ENCODE measurements at regions not wholly inside any gene's neighbourhood (a gene's known extent, or its start where the extent isn't known, plus 50 kb on each side); places are given as distances from the start of the nearest gene placed in this dataset.

DNA sequence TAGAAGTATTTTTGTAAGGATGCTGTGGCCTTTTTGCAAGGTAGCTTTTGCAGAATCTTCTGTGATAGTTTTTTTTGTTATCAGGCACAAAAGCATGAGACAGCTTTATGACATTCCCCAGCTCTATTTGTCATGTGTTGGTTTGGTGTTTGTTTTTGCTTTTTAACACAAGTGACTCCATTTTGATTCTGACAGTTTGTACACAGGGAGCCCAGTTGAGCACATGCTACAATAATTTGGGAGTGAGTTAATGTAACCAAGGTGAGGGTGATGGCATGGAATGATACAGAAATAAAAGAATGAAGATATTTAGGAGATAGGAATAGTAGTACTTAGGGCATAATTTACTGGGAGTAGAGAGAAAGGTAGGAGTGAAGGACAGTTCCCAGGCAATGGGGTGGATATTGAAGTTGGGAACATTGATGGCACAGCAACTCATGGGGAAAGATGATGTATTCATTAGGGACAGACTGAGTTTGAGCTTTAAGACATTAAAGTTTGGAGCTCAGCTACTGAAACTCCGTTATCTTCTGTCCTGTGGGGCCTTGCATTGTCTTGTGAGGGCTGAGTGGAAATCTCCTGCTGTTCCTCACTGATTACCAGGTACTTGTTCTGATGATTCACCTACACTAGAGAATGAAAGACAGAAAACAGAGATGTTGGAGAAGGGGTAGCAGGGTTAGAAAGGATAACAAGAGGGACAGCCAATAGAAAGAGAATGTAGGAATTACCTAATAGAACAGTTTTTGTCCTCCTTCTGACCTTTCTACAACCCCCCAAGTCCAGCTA is 88.3 kb upstream of the CCDC112 start:
- no peaks in the 10 kb centered on the region for H3K9me3 Mint-ChIP-seq
- no peak for DNase-seq
- H3K4me1 Mint-ChIP-seq (ENCODE audit: low read depth), result peaks cover 30% of the 10 kb centered on the region
- H3K27me3 Mint-ChIP-seq (ENCODE audit: insufficient read depth), result no peaks in the 10 kb centered on the region
- H3K27ac Mint-ChIP-seq, result no peak overlapping the region
- TF ChIP-seq, protein P1, sequence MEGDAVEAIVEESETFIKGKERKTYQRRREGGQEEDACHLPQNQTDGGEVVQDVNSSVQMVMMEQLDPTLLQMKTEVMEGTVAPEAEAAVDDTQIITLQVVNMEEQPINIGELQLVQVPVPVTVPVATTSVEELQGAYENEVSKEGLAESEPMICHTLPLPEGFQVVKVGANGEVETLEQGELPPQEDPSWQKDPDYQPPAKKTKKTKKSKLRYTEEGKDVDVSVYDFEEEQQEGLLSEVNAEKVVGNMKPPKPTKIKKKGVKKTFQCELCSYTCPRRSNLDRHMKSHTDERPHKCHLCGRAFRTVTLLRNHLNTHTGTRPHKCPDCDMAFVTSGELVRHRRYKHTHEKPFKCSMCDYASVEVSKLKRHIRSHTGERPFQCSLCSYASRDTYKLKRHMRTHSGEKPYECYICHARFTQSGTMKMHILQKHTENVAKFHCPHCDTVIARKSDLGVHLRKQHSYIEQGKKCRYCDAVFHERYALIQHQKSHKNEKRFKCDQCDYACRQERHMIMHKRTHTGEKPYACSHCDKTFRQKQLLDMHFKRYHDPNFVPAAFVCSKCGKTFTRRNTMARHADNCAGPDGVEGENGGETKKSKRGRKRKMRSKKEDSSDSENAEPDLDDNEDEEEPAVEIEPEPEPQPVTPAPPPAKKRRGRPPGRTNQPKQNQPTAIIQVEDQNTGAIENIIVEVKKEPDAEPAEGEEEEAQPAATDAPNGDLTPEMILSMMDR (IDR thresholded peaks at IDR 0.05), result no peak
- H3K4me3 Mint-ChIP-seq, result no peak overlapping the region
- no peaks in the 10 kb centered on the region for H3K36me3 Mint-ChIP-seq (ENCODE audit: low read depth)

GRCh38 chr5:115382989-115383388 is 86.5 kb upstream of the CCDC112 start:
- Mint-ChIP-seq H3K27me3 (ENCODE audit: insufficient read depth) (no peaks in the 10 kb centered on the region), H3K27ac (no peak overlapping the region), H3K4me3 (no peak overlapping the region), H3K36me3 (ENCODE audit: low read depth) (no peaks in the 10 kb centered on the region), H3K4me1 (ENCODE audit: low read depth) (peaks cover 37% of the 10 kb centered on the region), H3K9me3 (no peaks in the 10 kb centered on the region)
- TF ChIP-seq, protein P1 (IDR thresholded peaks at IDR 0.05), result no peak
- no peak for DNase-seq

DNA sequence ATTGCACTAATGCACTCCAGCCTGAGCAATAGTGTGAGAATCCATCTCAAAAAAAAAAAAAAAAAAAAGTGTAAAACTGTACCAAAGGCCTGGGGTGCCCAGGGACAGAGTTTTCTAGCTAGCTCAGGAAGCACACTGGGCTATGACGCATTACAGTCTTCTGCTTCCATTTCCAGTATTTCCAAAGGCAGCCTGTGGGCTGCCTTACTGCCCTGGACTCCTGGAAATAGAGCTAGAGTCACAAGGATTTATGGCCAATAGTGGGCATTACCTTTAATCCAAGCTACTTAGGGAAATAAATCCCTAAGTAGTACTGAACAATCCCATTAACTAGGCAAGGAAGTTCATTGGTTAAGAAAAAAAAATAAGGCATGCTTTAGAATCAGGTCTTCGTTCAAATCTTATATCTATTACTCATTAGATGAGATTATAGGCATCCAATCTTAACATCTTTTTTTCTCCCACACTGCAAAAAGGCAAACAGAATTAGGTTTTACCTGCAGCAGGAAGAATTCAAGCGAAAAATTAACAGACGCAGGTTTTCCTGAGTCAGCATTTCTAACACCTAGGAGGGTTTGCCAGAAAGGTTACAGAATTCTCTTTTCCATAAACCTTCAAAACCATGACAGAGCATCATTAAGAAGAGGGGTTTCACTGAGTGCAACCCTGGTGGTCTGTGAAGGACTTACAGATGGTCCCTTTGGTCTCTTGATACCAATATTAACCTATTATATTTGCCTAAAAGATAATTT is 85.6 kb upstream of the CCDC112 start:
- H3K4me3 Mint-ChIP-seq, result no peak overlapping the region; the same call in 1 of the 2 replicates
- no peaks in the 10 kb centered on the region for H3K9me3 Mint-ChIP-seq
- TF ChIP-seq, protein P1 (IDR thresholded peaks at IDR 0.05), result no peak; the same call in 1 of the 2 replicates
- no peaks in the 10 kb centered on the region for H3K27me3 Mint-ChIP-seq (ENCODE audit: insufficient read depth)
- no peak for DNase-seq
- peaks cover 46% of the 10 kb centered on the region for H3K4me1 Mint-ChIP-seq (ENCODE audit: low read depth)
- no peak overlapping the region; the same call in 1 of the 2 replicates for H3K27ac Mint-ChIP-seq
- H3K36me3 Mint-ChIP-seq (ENCODE audit: low read depth), result no peaks in the 10 kb centered on the region

DNA sequence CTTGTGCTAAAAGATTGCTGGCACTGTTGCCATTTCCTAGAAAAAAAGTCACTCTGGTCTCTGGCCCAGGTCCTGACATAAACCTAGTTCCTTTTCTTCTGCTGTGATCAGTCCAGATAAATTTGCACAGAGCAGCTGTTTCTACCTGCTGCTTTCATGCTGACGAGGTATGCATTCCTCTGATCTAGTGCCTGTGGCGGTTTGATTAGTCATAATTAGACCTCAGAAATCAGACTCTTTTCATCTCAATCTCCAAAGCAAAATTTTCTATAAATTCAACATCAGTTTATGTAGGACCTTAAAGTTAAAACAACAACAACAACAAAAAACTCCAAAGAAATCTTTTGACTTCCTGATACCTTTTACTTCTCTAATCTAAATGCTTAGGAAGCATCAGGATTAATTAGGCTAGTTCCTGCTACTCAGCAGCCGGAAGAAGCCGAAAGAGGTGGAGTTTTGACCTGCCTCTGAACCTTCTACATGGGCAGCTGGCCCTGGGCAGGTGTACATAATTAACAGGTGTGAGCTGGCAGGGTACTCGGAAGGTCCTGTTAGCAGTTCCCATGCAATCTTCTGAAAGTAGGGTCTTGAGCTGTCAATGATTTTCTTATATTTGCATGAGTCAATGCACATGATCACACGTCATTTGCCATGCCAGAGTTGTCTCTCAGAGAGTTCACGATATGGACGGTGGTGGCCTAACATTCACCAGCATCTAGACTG is 83.3 kb upstream of the CCDC112 start:
- H3K4me3 Mint-ChIP-seq, result no peak overlapping the region
- no peaks in the 10 kb centered on the region for H3K27me3 Mint-ChIP-seq (ENCODE audit: insufficient read depth)
- H3K9me3 Mint-ChIP-seq, result no peaks in the 10 kb centered on the region
- no peaks in the 10 kb centered on the region for H3K36me3 Mint-ChIP-seq (ENCODE audit: low read depth)
- TF ChIP-seq, protein P1 (IDR thresholded peaks at IDR 0.05), result no peak
- peaks cover 52% of the 10 kb centered on the region for H3K4me1 Mint-ChIP-seq (ENCODE audit: low read depth)
- DNase-seq, result no peak
- no peak overlapping the region for H3K27ac Mint-ChIP-seq

GRCh38 chr5:115378754-115379153 is 82.3 kb upstream of the CCDC112 start:
- TF ChIP-seq, protein P1 (IDR thresholded peaks at IDR 0.05), result no peak
- H3K9me3 Mint-ChIP-seq, result no peaks in the 10 kb centered on the region
- H3K27ac Mint-ChIP-seq, result no peak overlapping the region
- no peak for DNase-seq
- peaks cover 52% of the 10 kb centered on the region for H3K4me1 Mint-ChIP-seq (ENCODE audit: low read depth)
- H3K36me3 Mint-ChIP-seq (ENCODE audit: low read depth), result no peaks in the 10 kb centered on the region
- no peaks in the 10 kb centered on the region for H3K27me3 Mint-ChIP-seq (ENCODE audit: insufficient read depth)
- H3K4me3 Mint-ChIP-seq, result no peak overlapping the region

All from HFFc6 (cell line).